ENCODE measurements at regions not wholly inside any gene's neighbourhood (a gene's known extent, or its start where the extent isn't known, plus 50 kb on each side); places are given as distances from the start of the nearest gene placed in this dataset.

- no peak for TF ChIP-seq CTCF (optimal IDR thresholded peaks at IDR 0.05 in 1 of 3, IDR thresholded peaks at IDR 0.05 in 1 of 3, conservative IDR thresholded peaks at IDR 0.05 in 1 of 3; ENCODE audit: extremely low read depth in 1 of 3, insufficient read depth in 2 of 3, low read length in 3 of 3)
- TF ChIP-seq EZH2 (IDR thresholded peaks at IDR 0.05; ENCODE audit: low read length) = no peak
- Histone ChIP-seq H3K9ac (ENCODE audit: control insufficient read depth, extremely low read depth, insufficient read depth, low read length) (no peak overlapping the region), H3K4me3 (ENCODE audit: control insufficient read depth in 2 of 3, extremely low read depth in 1 of 3, insufficient read depth in 2 of 3, low read depth in 1 of 3, low read length in 3 of 3) (no peak overlapping the region), H3K9me1 (ENCODE audit: control insufficient read depth, extremely low read depth, insufficient read depth, low read length) (no peaks in the 10 kb centered on the region), H3K27ac (ENCODE audit: control insufficient read depth, insufficient read depth, low read length) (no peak overlapping the region), H3K9me3 (ENCODE audit: control insufficient read depth, low read depth, low read length) (no peaks in the 10 kb centered on the region), H3K4me1 (ENCODE audit: control insufficient read depth, extremely low read depth, insufficient read depth, low read length) (peaks cover 9% of the 10 kb centered on the region), H3K27me3 (ENCODE audit: control insufficient read depth, extremely low read depth, insufficient read depth, low read length) (no peaks in the 10 kb centered on the region), H3K79me2 (ENCODE audit: control insufficient read depth, insufficient read depth, low read length) (no peaks in the 10 kb centered on the region), H3K4me2 (ENCODE audit: control insufficient read depth, extremely low read depth, insufficient read depth, low read depth, low read length) (no peak overlapping the region), H2AFZ (ENCODE audit: control insufficient read depth, low read length) (no peak overlapping the region), H4K20me1 (ENCODE audit: control insufficient read depth, extremely low read depth, insufficient read depth, low read length) (no peaks in the 10 kb centered on the region), H3K36me3 (ENCODE audit: control insufficient read depth in 2 of 2, extremely low read depth in 1 of 2, insufficient read depth in 2 of 2, low read length in 2 of 2) (no peaks in the 10 kb centered on the region)
- dilution Hi-C loops (cut with MboI; ENCODE audit: extremely low pct_ligation_motif_present, low sequenced_read_pairs) = no loop called here
- DNase-seq (ENCODE audit: low read depth, low spot score) (no peak), FAIRE-seq (no peak)
Measured at GRCh38 chr10:61024151-61024855, 80.3 kb upstream of the RHOBTB1 start.

- dilution Hi-C loops (cut with MboI; ENCODE audit: extremely low pct_ligation_motif_present, low sequenced_read_pairs) = no loop called here
- H3K27me3 ChIP-seq (ENCODE audit: control insufficient read depth, extremely low read depth, insufficient read depth, low read length) = no peaks in the 10 kb centered on the region
- H3K9me1 ChIP-seq (ENCODE audit: control insufficient read depth, extremely low read depth, insufficient read depth, low read length) = no peaks in the 10 kb centered on the region
- H3K9ac ChIP-seq (ENCODE audit: control insufficient read depth, extremely low read depth, insufficient read depth, low read length) = no peak overlapping the region
- no peak overlapping the region for H3K4me3 ChIP-seq (ENCODE audit: control insufficient read depth in 2 of 3, extremely low read depth in 1 of 3, insufficient read depth in 2 of 3, low read depth in 1 of 3, low read length in 3 of 3)
- H2AFZ ChIP-seq (ENCODE audit: control insufficient read depth, low read length) = no peak overlapping the region
- no peaks in the 10 kb centered on the region for H3K79me2 ChIP-seq (ENCODE audit: control insufficient read depth, insufficient read depth, low read length)
- no peak for TF ChIP-seq EZH2 (IDR thresholded peaks at IDR 0.05; ENCODE audit: low read length)
- no peak for TF ChIP-seq CTCF (optimal IDR thresholded peaks at IDR 0.05 in 1 of 3, IDR thresholded peaks at IDR 0.05 in 1 of 3, conservative IDR thresholded peaks at IDR 0.05 in 1 of 3; ENCODE audit: extremely low read depth in 1 of 3, insufficient read depth in 2 of 3, low read length in 3 of 3)
- FAIRE-seq (no peak), DNase-seq (ENCODE audit: low read depth, low spot score) (no peak)
- H4K20me1 ChIP-seq (ENCODE audit: control insufficient read depth, extremely low read depth, insufficient read depth, low read length) = no peaks in the 10 kb centered on the region
- H3K36me3 ChIP-seq (ENCODE audit: control insufficient read depth in 2 of 2, extremely low read depth in 1 of 2, insufficient read depth in 2 of 2, low read length in 2 of 2) = no peaks in the 10 kb centered on the region
- no peaks in the 10 kb centered on the region for H3K9me3 ChIP-seq (ENCODE audit: control insufficient read depth, low read depth, low read length)
- H3K4me1 ChIP-seq (ENCODE audit: control insufficient read depth, extremely low read depth, insufficient read depth, low read length) = peaks cover 2% of the 10 kb centered on the region
- no peak overlapping the region for H3K4me2 ChIP-seq (ENCODE audit: control insufficient read depth, extremely low read depth, insufficient read depth, low read depth, low read length)
- no peak overlapping the region for H3K27ac ChIP-seq (ENCODE audit: control insufficient read depth, insufficient read depth, low read length)
Measured at GRCh38 chr10:61023053-61023452, 79.1 kb upstream of the RHOBTB1 start.

Data from keratinocyte (primary cell).